ENCODE measurements at regions not wholly inside any gene's neighbourhood (a gene's known extent, or its start where the extent isn't known, plus 50 kb on each side); places are given as distances from the start of the nearest gene placed in this dataset.

DNA sequence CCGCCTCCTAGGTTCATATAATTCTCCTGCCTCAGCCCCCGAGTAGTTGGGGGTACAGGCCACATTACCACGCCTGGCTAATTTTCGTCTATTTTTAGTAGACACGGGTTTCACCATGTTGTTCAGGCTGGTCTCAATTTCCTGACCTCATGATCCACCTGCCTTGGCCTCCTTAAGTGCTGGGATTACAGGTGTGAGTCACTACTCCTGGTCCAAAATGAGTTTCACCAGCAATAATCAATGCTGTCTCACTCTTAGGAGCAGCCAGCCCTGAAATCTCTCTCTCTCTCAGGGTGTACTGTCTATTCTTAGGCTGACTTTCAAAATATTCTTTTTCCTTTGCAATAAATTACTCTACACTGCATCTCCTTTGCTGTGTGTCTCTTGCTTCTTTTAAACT, 177.5 kb upstream of the HSFY2 start:
- no peak for TF ChIP-seq CTCF (IDR thresholded peaks at IDR 0.05)

DNA sequence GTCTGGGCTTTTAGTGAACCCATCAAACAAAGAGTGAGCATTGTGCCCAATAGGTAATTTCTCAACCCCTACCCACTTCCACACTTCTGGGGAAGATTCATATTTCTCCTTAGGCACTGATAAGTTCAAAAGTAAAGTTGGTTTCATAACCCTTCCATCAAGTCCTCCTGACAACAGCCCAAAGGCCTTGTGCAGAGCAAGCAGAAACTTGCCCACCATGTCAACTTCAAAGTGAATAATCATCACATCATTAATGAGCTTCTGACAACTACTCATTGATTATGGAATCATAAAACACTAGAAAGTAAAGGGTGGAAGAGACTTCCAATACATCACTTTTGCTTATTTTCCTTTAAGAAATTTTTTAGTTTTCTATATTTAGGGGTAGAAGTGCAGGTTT, 163.3 kb upstream of the HSFY2 start:
- no peak for TF ChIP-seq CTCF (IDR thresholded peaks at IDR 0.05)

- TF ChIP-seq CTCF (IDR thresholded peaks at IDR 0.05) = no peak
Measured at GRCh38 chrY:18919256-18919655, 145.7 kb upstream of the HSFY2 start.

DNA sequence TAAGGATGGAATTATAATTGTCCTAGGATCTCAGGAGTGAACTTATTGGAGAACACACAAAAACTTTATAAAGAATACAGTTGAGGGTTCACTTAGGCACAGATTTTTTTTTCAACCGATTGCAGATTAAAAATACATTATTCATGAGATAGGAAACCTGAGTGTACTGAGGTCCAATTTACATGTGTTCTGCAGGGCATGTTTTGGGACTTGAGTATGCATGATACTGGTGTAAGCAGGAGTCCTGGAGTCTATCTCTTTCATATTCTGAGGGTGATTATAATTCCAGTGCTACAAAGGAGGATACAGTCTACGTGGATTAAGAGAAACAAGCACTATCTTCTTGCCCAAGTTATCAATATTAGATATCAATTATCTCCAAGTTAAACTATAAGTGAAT, 139.3 kb upstream of the HSFY2 start:
- TF ChIP-seq CTCF (IDR thresholded peaks at IDR 0.05) = no peak

DNA sequence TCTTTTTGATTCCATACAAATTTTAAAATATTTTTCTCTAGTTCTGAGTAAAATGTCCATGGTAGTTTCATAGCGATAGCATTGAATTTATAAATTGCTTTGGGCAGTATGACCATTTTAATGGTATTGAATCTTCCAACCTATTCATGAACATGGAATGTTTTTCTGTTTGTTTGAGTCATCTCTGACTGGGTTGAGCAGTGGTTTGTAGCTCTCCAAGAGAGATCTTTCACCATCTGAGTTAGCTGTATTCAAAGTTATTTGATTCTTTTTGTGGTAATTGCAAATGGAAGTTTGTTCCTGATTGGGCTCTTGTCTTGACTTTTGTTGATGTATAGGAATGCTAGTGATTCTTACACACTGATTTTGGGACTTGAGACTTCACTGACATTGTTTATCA, 136.3 kb upstream of the HSFY2 start:
- no peak for TF ChIP-seq CTCF (IDR thresholded peaks at IDR 0.05)

- no peak for TF ChIP-seq CTCF (IDR thresholded peaks at IDR 0.05)
Measured at GRCh38 chrY:18904296-18904695, 130.8 kb upstream of the HSFY2 start.

DNA sequence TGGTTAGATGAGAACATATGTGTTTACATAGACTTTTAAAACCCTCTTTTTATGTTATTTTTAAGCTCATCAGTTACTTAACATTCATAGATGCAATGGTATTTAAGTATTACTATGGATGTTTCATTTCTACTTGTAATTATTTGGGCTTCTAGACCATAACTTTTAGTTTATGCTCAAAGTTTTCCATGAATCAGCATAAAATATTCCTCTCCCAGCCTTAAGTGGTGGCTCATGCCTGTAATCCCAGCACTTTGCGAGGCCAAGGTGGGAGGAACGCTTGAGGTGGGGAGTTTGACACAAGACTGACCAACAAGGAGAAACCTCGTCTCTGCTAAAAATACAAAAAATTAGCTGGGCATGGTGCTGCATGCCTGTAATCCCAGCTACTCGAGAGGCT, 118.5 kb upstream of the HSFY2 start:
- TF ChIP-seq CTCF (IDR thresholded peaks at IDR 0.05) = no peak

GRCh38 chrY:18889548-18889947, 116.0 kb upstream of the HSFY2 start:
- no peak for TF ChIP-seq CTCF (IDR thresholded peaks at IDR 0.05)
